ENCODE measurements at regions not wholly inside any gene's neighbourhood (a gene's known extent, or its start where the extent isn't known, plus 50 kb on each side); places are given as distances from the start of the nearest gene placed in this dataset.
"Not testable (repeated sequence)": the region's sequence is repeated elsewhere in the genome, so short reads cannot be mapped to it uniquely, and the experiment has no call there.

GRCh38 chr2:89828961-89829631 lies 1137.6 kb downstream of the RPIA start:
- H3K27me3 ChIP-seq (replicated peaks in 1 of 7); DNase-seq; H3K36me3 ChIP-seq; intact Hi-C loops (cut with DNase I; ENCODE audit: low total_unique reads); H3K4me1 ChIP-seq; H3K4me3 ChIP-seq; H3K27ac ChIP-seq: not testable (repeated sequence)
- WGBS, 5 donors: 61 to 69% (median 63%) methylated on average over 8 of the region's 8 CpGs
- peaks cover 0 to 41% (median 0%) of the 10 kb centered on the region in 8 donors for H3K9me3 ChIP-seq

- no peak overlapping the region for H3K4me3 ChIP-seq
- intact Hi-C loops (cut with DNase I; ENCODE audit: low total_unique reads): no loop called here
- DNase-seq: no peak
- 70 to 82% (median 78%) methylated on average over 6 of the region's 6 CpGs for WGBS, 5 donors
- no peak for TF ChIP-seq POLR2A (IDR thresholded peaks at IDR 0.05)
- no peak for TF ChIP-seq POLR2AphosphoS5 (IDR thresholded peaks at IDR 0.05)
- TF ChIP-seq CTCF (IDR thresholded peaks at IDR 0.05 in 8 of 11, conservative IDR thresholded peaks at IDR 0.05 in 3 of 11): no peak
- H3K9me3 ChIP-seq: peaks cover 0 to 34% (median 0%) of the 10 kb centered on the region in 8 donors
- H3K4me1 ChIP-seq: no peaks in the 10 kb centered on the region
- no peaks in the 10 kb centered on the region for H3K36me3 ChIP-seq
- no peak overlapping the region for H3K27ac ChIP-seq
- no peaks in the 10 kb centered on the region for H3K27me3 ChIP-seq (replicated peaks in 1 of 7)
These were observed 1138.4 kb downstream of the RPIA start for GRCh38 chr2:89829828-89830227.

GRCh38 chr2:89830341-89831218 lies 1139.1 kb downstream of the RPIA start:
- peaks cover 0 to 31% (median 0%) of the 10 kb centered on the region in 8 donors for H3K9me3 ChIP-seq
- H3K27me3 ChIP-seq (replicated peaks in 1 of 7); intact Hi-C loops (cut with DNase I; ENCODE audit: low total_unique reads); H3K27ac ChIP-seq; H3K36me3 ChIP-seq; DNase-seq; H3K4me1 ChIP-seq; H3K4me3 ChIP-seq: not testable (repeated sequence)
- 67 to 72% (median 70%) methylated on average over 14 of the region's 14 CpGs for WGBS, 5 donors

GRCh38 chr2:89831641-89832498 lies 1140.4 kb downstream of the RPIA start:
- Histone ChIP-seq H3K36me3 (no peaks in the 10 kb centered on the region), H3K27ac (no peak overlapping the region), H3K4me1 (no peaks in the 10 kb centered on the region), H3K4me3 (no peak overlapping the region), H3K27me3 (replicated peaks in 1 of 7) (no peaks in the 10 kb centered on the region), H3K9me3 (peaks cover 0 to 27% (median 0%) of the 10 kb centered on the region in 8 donors)
- WGBS, 5 donors: 68 to 76% (median 72%) methylated on average over 17 of the region's 17 CpGs
- TF ChIP-seq POLR2A (IDR thresholded peaks at IDR 0.05): no peak
- no peak for TF ChIP-seq POLR2AphosphoS5 (IDR thresholded peaks at IDR 0.05)
- no peak for TF ChIP-seq CTCF (IDR thresholded peaks at IDR 0.05 in 8 of 11, conservative IDR thresholded peaks at IDR 0.05 in 3 of 11)
- no peak for DNase-seq
- intact Hi-C loops (cut with DNase I; ENCODE audit: low total_unique reads): no loop called here
